Astrocyte (in vitro differentiated cells and primary cell): ENCODE measurements at regions not wholly inside any gene's neighbourhood (a gene's known extent, or its start where the extent isn't known, plus 50 kb on each side); places are given as distances from the start of the nearest gene placed in this dataset.

Experiments
- DNase-seq: peaks from one replicate; pipeline ENCODE4 v3.0.0-alpha.2; 2010; ENCODE audit warnings: low read depth
- FAIRE-seq: peaks from 2 replicates; lab custom pipeline; 2011; peaks lifted over from hg19 to GRCh38; lab: Jason Lieb, UNC
- H2AFZ ChIP-seq: 2 replicates; pipeline ENCODE4 v1.6.0; 2012; ENCODE audit warnings: low read depth, low read length, inconsistent platforms
- H3K27ac ChIP-seq: 2 replicates; pipeline ENCODE4 v1.5.1; 2011; ENCODE audit warnings: low read depth, low read length, inconsistent platforms
- H3K27me3 ChIP-seq: 2 replicates; pipeline ENCODE4 v1.6.0; 2011; ENCODE audit warnings: low read length, inconsistent platforms; ENCODE audit not compliant: insufficient read depth
- H3K36me3 ChIP-seq: 2 replicates; pipeline ENCODE4 v1.5.1; 2011; ENCODE audit warnings: low read length, inconsistent platforms; ENCODE audit not compliant: insufficient read depth
- H3K4me1 ChIP-seq: 2 replicates; pipeline ENCODE4 v1.5.1; 2011; ENCODE audit warnings: low read length, inconsistent platforms; ENCODE audit not compliant: insufficient read depth
- H3K4me2 ChIP-seq: 2 replicates; pipeline ENCODE4 v1.6.0; 2012; ENCODE audit warnings: low read length, inconsistent platforms
- H3K4me3 ChIP-seq: 2 replicates; pipeline ENCODE4 v1.5.1; 2011; ENCODE audit warnings: low read depth, mild to moderate bottlenecking, low read length, inconsistent platforms; ENCODE audit not compliant: insufficient read depth
- H3K79me2 ChIP-seq: 2 replicates; pipeline ENCODE4 v1.6.0; 2012; ENCODE audit warnings: mild to moderate bottlenecking, low read length, inconsistent platforms; ENCODE audit not compliant: insufficient read depth
- H3K9ac ChIP-seq: 2 replicates; pipeline ENCODE4 v1.6.0; 2012; ENCODE audit warnings: mild to moderate bottlenecking, low read length, inconsistent platforms
- H3K9me3 ChIP-seq: 2 replicates; pipeline ENCODE4 v1.5.1; 2012; ENCODE audit warnings: low read depth, mild to moderate bottlenecking, low read length, inconsistent platforms; ENCODE audit not compliant: insufficient read depth
- H4K20me1 ChIP-seq: 2 replicates; pipeline ENCODE4 v1.6.0; 2012; ENCODE audit warnings: low read length, inconsistent platforms; ENCODE audit not compliant: insufficient read depth
- H3K27ac Mint-ChIP-seq: one replicate; pipeline ENCODE4 v1.8.0; 2021; ENCODE audit warnings: mild to moderate bottlenecking, mixed read lengths; ENCODE audit not compliant: unreplicated experiment
- H3K27me3 Mint-ChIP-seq: one replicate; pipeline ENCODE4 v1.8.0; 2021; ENCODE audit warnings: low read depth, mixed read lengths; ENCODE audit not compliant: unreplicated experiment
- H3K36me3 Mint-ChIP-seq: one replicate; pipeline ENCODE4 v1.8.0; 2021; ENCODE audit warnings: low read depth, mixed read lengths; ENCODE audit not compliant: unreplicated experiment
- H3K4me1 Mint-ChIP-seq: one replicate; pipeline ENCODE4 v1.8.0; 2021; ENCODE audit warnings: low read depth, mixed read lengths; ENCODE audit not compliant: unreplicated experiment
- H3K4me3 Mint-ChIP-seq: one replicate; pipeline ENCODE4 v1.8.0; 2021; ENCODE audit warnings: mild to moderate bottlenecking, moderate library complexity, mixed read lengths; ENCODE audit not compliant: unreplicated experiment
- H3K9me3 Mint-ChIP-seq: one replicate; pipeline ENCODE4 v1.8.0; 2021; ENCODE audit warnings: mild to moderate bottlenecking, mixed read lengths; ENCODE audit not compliant: unreplicated experiment
- EZH2 ChIP-seq: IDR thresholded peaks from 2 replicates; pipeline ENCODE4 v1.6.1; 2012; ENCODE audit warnings: mild to moderate bottlenecking, low read length, inconsistent platforms; ENCODE audit not compliant: insufficient read depth
- TF ChIP-seq, protein P1 (sequence below): IDR thresholded peaks from 2 replicates; pipeline ENCODE4 v1.5.1; 2011; ENCODE audit warnings: low read depth, mild to moderate bottlenecking, inconsistent platforms, low read length, moderate library complexity; ENCODE audit not compliant: insufficient read depth

DNA sequence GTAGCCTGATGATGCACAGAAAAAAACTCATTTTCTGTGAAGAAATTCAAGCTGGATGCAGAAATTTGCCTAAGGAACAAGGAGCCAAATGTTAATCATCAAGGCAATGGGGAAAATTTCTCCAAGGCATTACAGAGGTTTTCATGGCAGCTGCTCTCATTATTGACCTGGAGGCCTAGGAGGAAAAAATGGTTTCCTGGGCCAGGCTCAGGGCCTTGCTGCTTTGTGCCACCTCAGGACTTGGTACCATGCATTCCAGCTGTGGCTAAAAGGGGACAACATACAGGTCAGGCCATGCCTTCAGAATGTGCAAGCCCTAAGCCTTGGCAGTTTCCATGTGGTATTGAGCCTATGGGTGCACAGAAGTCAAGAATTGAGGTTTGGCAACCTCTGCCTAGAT, 1320.1 kb upstream of the MIR17HG start:
- H3K4me1 ChIP-seq, result no peaks in the 10 kb centered on the region
- H3K9ac ChIP-seq, result no peak overlapping the region
- H4K20me1 ChIP-seq, result no peaks in the 10 kb centered on the region
- H2AFZ ChIP-seq, result no peak overlapping the region
- no peak overlapping the region for H3K4me3 Mint-ChIP-seq
- FAIRE-seq, result no peak
- peaks cover 5% of the 10 kb centered on the region for H3K9me3 ChIP-seq
- no peak for TF ChIP-seq EZH2
- TF ChIP-seq, protein P1, sequence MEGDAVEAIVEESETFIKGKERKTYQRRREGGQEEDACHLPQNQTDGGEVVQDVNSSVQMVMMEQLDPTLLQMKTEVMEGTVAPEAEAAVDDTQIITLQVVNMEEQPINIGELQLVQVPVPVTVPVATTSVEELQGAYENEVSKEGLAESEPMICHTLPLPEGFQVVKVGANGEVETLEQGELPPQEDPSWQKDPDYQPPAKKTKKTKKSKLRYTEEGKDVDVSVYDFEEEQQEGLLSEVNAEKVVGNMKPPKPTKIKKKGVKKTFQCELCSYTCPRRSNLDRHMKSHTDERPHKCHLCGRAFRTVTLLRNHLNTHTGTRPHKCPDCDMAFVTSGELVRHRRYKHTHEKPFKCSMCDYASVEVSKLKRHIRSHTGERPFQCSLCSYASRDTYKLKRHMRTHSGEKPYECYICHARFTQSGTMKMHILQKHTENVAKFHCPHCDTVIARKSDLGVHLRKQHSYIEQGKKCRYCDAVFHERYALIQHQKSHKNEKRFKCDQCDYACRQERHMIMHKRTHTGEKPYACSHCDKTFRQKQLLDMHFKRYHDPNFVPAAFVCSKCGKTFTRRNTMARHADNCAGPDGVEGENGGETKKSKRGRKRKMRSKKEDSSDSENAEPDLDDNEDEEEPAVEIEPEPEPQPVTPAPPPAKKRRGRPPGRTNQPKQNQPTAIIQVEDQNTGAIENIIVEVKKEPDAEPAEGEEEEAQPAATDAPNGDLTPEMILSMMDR, result no peak
- H3K9me3 Mint-ChIP-seq, result peaks cover 24% of the 10 kb centered on the region
- no peaks in the 10 kb centered on the region for H3K27me3 ChIP-seq
- H3K36me3 Mint-ChIP-seq, result no peaks in the 10 kb centered on the region
- H3K4me1 Mint-ChIP-seq, result no peaks in the 10 kb centered on the region
- H3K27ac ChIP-seq, result no peak overlapping the region
- no peak for DNase-seq
- H3K79me2 ChIP-seq, result no peaks in the 10 kb centered on the region
- no peak overlapping the region for H3K4me3 ChIP-seq
- no peaks in the 10 kb centered on the region for H3K36me3 ChIP-seq
- H3K4me2 ChIP-seq, result no peak overlapping the region
- no peaks in the 10 kb centered on the region for H3K27me3 Mint-ChIP-seq
- H3K27ac Mint-ChIP-seq, result no peak overlapping the region

DNA sequence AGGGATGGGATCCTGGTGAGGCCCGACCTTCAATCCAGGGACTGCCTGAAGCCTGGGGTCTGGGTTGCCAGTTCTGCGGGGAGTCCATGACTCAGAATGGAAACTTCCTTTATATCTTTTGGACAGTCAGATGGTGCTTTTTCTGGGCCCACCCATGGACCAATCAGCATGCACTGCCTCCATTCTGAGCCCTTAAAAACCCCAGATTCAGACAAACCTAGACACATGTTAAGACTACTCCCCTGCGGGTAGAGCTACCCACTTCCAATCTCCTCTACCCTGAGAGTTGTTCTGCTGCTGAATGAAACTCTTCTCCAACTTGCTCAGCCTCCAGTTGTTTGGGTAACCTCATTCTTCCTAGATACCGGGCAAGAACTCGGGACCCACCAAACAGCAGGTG, 1315.2 kb upstream of the MIR17HG start:
- H4K20me1 ChIP-seq, result no peaks in the 10 kb centered on the region
- Mint-ChIP-seq H3K4me3 (no peak overlapping the region), H3K27me3 (no peaks in the 10 kb centered on the region), H3K9me3 (peaks cover 13% of the 10 kb centered on the region), H3K27ac (no peak overlapping the region), H3K36me3 (no peaks in the 10 kb centered on the region), H3K4me1 (no peaks in the 10 kb centered on the region)
- TF ChIP-seq, protein P1, result no peak
- no peak for TF ChIP-seq EZH2
- FAIRE-seq (no peak), DNase-seq (no peak)
- H3K36me3 ChIP-seq, result no peaks in the 10 kb centered on the region
- H2AFZ ChIP-seq, result no peak overlapping the region
- H3K79me2 ChIP-seq, result no peaks in the 10 kb centered on the region
- H3K27me3 ChIP-seq, result no peaks in the 10 kb centered on the region
- H3K27ac ChIP-seq, result no peak overlapping the region
- H3K9ac ChIP-seq, result no peak overlapping the region
- no peak overlapping the region for H3K4me2 ChIP-seq
- H3K4me3 ChIP-seq, result no peak overlapping the region
- H3K9me3 ChIP-seq, result peaks cover 5% of the 10 kb centered on the region
- H3K4me1 ChIP-seq, result no peaks in the 10 kb centered on the region

DNA sequence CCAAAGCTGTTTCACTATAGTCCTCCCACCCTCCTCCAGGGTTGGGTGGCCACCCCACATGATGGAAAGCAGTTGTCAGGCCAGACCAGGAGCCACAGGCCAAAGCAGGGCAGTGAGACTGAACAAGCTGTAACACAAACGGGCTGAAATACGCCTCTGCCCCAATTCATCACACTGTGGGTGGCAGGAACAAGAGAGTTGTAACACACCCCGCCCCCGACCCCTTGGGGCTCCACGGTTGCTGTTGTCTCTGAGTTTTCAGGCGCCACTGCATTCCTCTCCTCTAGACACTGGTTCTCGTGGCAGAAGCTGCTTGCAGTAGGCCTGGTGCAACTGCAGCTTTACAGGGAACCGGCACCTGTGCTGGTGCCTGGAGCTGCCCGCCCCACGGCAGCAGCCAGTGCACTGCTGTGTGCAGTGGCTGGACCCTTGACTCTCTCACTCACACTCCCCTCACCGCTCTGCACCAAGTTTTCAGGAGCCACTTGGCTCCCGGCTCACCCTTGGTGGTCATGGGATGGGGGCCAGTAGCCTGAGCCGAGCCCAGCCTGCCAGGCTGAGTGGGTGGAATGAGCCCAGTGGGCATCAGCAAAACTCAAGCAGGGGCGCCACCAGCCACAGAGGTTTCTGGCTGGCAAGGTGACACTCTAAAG, 1314.5 kb upstream of the MIR17HG start:
- Mint-ChIP-seq H3K4me1 (no peaks in the 10 kb centered on the region), H3K9me3 (peaks cover 9% of the 10 kb centered on the region), H3K36me3 (no peaks in the 10 kb centered on the region), H3K4me3 (no peak overlapping the region), H3K27me3 (no peaks in the 10 kb centered on the region), H3K27ac (no peak overlapping the region)
- Histone ChIP-seq H4K20me1 (no peaks in the 10 kb centered on the region), H3K9ac (no peak overlapping the region), H2AFZ (no peak overlapping the region), H3K4me1 (no peaks in the 10 kb centered on the region), H3K27me3 (no peaks in the 10 kb centered on the region), H3K4me3 (no peak overlapping the region), H3K27ac (no peak overlapping the region), H3K9me3 (peaks cover 5% of the 10 kb centered on the region), H3K4me2 (no peak overlapping the region), H3K79me2 (no peaks in the 10 kb centered on the region), H3K36me3 (no peaks in the 10 kb centered on the region)
- DNase-seq, result no peak
- FAIRE-seq, result no peak
- TF ChIP-seq, protein P1, result no peak
- TF ChIP-seq EZH2, result no peak
